ENCODE measurements at regions not wholly inside any gene's neighbourhood (a gene's known extent, or its start where the extent isn't known, plus 50 kb on each side); places are given as distances from the start of the nearest gene placed in this dataset.

DNA sequence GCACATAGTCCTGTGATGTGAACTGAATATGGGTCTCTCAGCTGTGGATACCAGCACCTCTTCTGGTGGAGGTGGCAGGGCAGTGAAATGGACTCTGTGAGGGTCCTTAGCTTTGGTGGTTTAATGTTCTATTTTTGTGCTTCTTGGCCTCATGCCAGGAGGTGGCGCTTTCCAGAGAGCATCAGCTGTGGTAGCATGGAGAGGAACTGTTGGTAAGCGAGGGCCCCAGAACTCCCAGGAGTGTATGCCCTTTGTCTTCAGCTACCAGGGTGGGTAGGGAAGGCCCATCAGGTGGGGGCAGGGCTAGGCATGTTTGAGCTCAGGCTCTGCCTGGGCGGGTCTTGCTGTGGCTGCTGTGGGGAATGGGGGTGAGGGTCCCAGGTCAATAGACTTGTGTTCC, 241.7 kb downstream of the AEBP2 start:
- H3K9me3 ChIP-seq (replicated peaks), result peaks cover 37% of the 10 kb centered on the region
- no peak overlapping the region for H3K27ac ChIP-seq (replicated peaks)
- TF ChIP-seq, protein P1, sequence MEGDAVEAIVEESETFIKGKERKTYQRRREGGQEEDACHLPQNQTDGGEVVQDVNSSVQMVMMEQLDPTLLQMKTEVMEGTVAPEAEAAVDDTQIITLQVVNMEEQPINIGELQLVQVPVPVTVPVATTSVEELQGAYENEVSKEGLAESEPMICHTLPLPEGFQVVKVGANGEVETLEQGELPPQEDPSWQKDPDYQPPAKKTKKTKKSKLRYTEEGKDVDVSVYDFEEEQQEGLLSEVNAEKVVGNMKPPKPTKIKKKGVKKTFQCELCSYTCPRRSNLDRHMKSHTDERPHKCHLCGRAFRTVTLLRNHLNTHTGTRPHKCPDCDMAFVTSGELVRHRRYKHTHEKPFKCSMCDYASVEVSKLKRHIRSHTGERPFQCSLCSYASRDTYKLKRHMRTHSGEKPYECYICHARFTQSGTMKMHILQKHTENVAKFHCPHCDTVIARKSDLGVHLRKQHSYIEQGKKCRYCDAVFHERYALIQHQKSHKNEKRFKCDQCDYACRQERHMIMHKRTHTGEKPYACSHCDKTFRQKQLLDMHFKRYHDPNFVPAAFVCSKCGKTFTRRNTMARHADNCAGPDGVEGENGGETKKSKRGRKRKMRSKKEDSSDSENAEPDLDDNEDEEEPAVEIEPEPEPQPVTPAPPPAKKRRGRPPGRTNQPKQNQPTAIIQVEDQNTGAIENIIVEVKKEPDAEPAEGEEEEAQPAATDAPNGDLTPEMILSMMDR (IDR thresholded peaks at IDR 0.05; ENCODE audit: borderline replicate concordance), result no peak
- DNase-seq, result no peak
- intact Hi-C loops (cut with micrococcal nuclease), result no loop called here
- H3K36me3 ChIP-seq, result peaks cover 8% of the 10 kb centered on the region
- no peaks in the 10 kb centered on the region for H3K27me3 ChIP-seq (ENCODE audit: low read depth)
- H3K4me3 ChIP-seq, result no peak overlapping the region
- H3K4me1 ChIP-seq, result no peaks in the 10 kb centered on the region

DNA sequence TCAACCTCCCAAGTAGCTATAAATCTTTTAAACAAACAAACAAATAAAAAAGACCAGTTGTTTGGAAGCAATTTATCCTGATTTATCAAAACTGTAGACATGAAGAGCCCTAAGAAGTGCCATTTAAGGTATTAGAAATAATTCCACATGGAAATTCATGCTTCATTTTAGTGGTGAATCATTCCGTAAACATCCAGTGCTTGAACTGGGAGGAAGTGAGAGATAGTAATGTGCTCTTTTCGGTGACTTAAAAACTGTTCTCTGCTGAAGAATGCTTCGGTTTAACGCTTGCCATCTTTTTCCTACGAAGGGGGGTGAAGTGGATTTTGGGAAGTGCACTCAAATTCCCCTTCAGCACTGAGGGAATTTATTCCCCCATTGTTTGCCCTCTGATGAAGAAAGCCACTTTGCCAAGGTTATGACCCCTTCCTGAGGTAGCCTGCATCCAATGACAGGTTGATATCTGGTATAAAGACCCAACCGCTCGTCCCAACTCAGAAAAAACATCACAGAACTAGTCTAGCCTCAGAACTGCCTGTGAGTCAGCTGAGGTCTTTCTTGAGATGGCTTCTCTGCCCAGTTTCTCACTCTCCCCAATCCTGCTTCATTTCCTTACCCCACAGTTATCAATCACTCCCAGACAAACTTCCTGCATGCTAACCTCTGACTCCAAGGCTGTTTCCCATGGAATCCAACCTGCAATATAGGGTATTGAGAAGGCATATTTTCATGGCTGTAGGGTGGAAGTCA, 244.1 kb downstream of the AEBP2 start:
- DNase-seq, result no peak
- H3K4me3 ChIP-seq, result no peak overlapping the region
- TF ChIP-seq, protein P1 (IDR thresholded peaks at IDR 0.05; ENCODE audit: borderline replicate concordance), result no peak
- H3K27ac ChIP-seq (replicated peaks), result no peak overlapping the region
- intact Hi-C loops (cut with micrococcal nuclease), result no loop called here
- no peaks in the 10 kb centered on the region for H3K4me1 ChIP-seq
- peaks cover 20% of the 10 kb centered on the region for H3K9me3 ChIP-seq (replicated peaks)
- H3K27me3 ChIP-seq (ENCODE audit: low read depth), result no peaks in the 10 kb centered on the region
- peaks cover 8% of the 10 kb centered on the region for H3K36me3 ChIP-seq

DNA sequence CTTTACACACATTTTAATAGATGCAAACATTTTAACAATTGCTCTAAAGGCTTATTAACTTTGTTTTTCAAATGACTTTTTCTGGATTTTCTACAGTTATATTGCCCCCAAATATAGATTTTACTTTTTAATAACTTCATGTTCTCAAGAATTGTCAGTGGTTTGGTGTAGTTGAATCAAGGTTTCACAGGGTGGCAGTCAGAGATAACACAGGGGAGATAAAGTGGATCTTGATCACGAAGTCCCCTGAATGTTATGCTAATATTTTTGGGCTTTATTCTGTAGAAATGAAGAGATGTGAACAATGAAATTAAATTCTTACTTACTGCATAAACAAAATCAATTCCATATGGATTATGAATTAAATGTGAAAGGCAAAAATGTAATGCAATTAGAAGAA, 248.1 kb downstream of the AEBP2 start:
- no peaks in the 10 kb centered on the region for H3K27me3 ChIP-seq (ENCODE audit: low read depth)
- intact Hi-C loops (cut with micrococcal nuclease), result no loop called here
- TF ChIP-seq, protein P1 (IDR thresholded peaks at IDR 0.05; ENCODE audit: borderline replicate concordance), result no peak
- no peaks in the 10 kb centered on the region for H3K9me3 ChIP-seq (replicated peaks)
- no peaks in the 10 kb centered on the region for H3K36me3 ChIP-seq
- DNase-seq, result no peak
- H3K4me3 ChIP-seq, result no peak overlapping the region
- H3K27ac ChIP-seq (replicated peaks), result no peak overlapping the region
- H3K4me1 ChIP-seq, result peaks cover 1% of the 10 kb centered on the region

DNA sequence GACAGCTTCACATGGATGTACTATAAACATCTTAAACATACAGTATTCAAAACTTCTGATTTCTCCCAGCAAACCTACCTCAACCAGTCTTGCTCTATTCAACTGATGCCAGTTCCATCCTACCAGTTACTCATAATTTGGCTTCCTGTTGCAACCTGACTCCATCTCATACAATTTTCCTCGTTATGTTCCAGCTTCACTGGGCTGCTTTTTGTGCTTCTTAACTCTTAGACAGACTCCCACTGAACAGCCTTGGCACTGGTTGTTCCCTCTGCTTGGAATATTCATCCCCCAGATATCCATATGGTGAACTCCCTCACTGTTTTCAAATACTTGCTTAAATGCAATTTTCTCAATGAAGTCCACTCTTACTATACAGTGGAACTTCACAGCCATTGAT, 249.2 kb downstream of the AEBP2 start:
- intact Hi-C loops (cut with micrococcal nuclease), result no loop called here
- no peak for DNase-seq
- no peaks in the 10 kb centered on the region for H3K27me3 ChIP-seq (ENCODE audit: low read depth)
- no peaks in the 10 kb centered on the region for H3K9me3 ChIP-seq (replicated peaks)
- H3K36me3 ChIP-seq, result no peaks in the 10 kb centered on the region
- H3K4me3 ChIP-seq, result no peak overlapping the region
- TF ChIP-seq, protein P1 (IDR thresholded peaks at IDR 0.05; ENCODE audit: borderline replicate concordance), result no peak
- peaks cover 4% of the 10 kb centered on the region for H3K4me1 ChIP-seq
- H3K27ac ChIP-seq (replicated peaks), result no peak overlapping the region

DNA sequence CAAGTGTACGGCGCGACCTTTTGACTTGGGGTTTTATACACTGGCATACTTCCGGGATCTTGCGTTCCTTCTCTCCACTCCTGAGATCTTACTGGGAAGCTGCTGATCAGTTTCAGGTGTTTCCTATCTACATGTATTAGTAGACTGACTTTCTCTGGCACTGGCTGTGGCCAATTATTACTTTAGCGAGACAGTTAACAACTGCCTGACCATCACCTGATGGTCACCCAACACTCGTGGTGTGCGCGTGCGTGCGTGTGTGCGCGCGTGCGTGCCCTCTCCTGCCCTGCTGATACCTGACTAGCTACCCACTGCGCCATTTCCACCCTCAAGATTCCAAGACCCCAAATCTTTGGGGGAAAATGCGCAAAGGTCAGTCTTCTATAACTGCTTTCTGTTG, 249.9 kb downstream of the AEBP2 start:
- Histone ChIP-seq H3K4me1 (peaks cover 4% of the 10 kb centered on the region), H3K36me3 (no peaks in the 10 kb centered on the region), H3K27ac (replicated peaks) (no peak overlapping the region), H3K27me3 (ENCODE audit: low read depth) (no peaks in the 10 kb centered on the region), H3K9me3 (replicated peaks) (no peaks in the 10 kb centered on the region), H3K4me3 (no peak overlapping the region)
- TF ChIP-seq, protein P1 (IDR thresholded peaks at IDR 0.05; ENCODE audit: borderline replicate concordance), result no peak
- no peak for DNase-seq
- intact Hi-C loops (cut with micrococcal nuclease), result no loop called here

Data from left ventricle myocardium inferior (tissue), 1 donor.